Fibroblast of lung (primary cell): ENCODE measurements at regions not wholly inside any gene's neighbourhood (a gene's known extent, or its start where the extent isn't known, plus 50 kb on each side); places are given as distances from the start of the nearest gene placed in this dataset.

Experiments used
- EZH2 ChIP-seq: IDR thresholded peaks from 2 replicates; pipeline ENCODE4 v1.5.1; 2012; ENCODE audit warnings: low read length, control low read depth, mild to moderate bottlenecking; ENCODE audit errors: missing control alignments
- TF ChIP-seq, protein P1 (sequence below), 2 donors: IDR thresholded peaks in 1 of 2; conservative IDR thresholded peaks in 1 of 2; 1 replicate in 1 of 2; 2 replicates in 1 of 2; pipeline ENCODE4 v1.5.1; 2011 to 2012; ENCODE audit warnings: low read length in 2 of 2, control low read depth in 1 of 2, inconsistent platforms in 1 of 2, low read depth in 1 of 2, mild to moderate bottlenecking in 1 of 2

DNA sequence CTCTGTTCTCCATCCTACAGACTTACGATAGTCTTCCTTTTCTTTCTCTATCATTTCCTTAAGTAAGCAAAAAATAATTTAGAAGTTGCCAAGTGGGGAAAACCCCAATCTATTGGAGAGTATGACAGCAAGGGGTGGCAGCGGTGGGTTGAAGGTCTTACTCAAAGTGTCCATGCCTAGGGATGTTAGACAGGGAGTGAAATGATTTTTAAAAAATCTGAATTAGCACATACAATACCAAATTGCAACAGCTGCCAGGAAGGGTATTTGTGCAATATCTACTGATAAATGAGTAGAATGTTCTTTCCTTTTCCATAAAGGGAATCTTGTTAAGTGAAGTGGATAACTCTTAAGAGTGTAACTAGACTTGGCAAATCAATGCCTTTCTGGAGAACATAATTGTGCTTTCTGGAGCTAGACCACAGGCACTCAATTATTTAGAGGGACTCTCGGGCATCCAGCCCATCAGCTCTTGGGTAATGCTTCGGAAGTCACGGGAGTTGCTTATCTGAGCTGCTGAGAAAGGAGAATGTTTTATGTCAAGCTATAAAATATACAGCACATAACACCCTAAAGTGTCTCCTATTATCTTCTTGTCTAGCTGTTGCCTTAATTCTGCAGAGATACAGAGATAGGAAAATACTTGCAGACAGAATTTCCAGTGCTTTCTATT, 151.5 kb downstream of the KCNJ2 start:
- TF ChIP-seq EZH2, result no peak
- TF ChIP-seq, protein P1, sequence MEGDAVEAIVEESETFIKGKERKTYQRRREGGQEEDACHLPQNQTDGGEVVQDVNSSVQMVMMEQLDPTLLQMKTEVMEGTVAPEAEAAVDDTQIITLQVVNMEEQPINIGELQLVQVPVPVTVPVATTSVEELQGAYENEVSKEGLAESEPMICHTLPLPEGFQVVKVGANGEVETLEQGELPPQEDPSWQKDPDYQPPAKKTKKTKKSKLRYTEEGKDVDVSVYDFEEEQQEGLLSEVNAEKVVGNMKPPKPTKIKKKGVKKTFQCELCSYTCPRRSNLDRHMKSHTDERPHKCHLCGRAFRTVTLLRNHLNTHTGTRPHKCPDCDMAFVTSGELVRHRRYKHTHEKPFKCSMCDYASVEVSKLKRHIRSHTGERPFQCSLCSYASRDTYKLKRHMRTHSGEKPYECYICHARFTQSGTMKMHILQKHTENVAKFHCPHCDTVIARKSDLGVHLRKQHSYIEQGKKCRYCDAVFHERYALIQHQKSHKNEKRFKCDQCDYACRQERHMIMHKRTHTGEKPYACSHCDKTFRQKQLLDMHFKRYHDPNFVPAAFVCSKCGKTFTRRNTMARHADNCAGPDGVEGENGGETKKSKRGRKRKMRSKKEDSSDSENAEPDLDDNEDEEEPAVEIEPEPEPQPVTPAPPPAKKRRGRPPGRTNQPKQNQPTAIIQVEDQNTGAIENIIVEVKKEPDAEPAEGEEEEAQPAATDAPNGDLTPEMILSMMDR (conservative IDR thresholded peaks at IDR 0.05 in 1 of 2, IDR thresholded peaks at IDR 0.05 in 1 of 2; ENCODE audit: low read depth in 1 of 2, low read length in 2 of 2), result no peak
